Spinal cord (tissue), 9 donors: ENCODE measurements at regions not wholly inside any gene's neighbourhood (a gene's known extent, or its start where the extent isn't known, plus 50 kb on each side); places are given as distances from the start of the nearest gene placed in this dataset.
A peak's percentile ranks its signal among the peaks of the same experiment; 100 is the strongest.
"Not testable (repeated sequence)": the region's sequence is repeated elsewhere in the genome, so short reads cannot be mapped to it uniquely, and the experiment has no call there.

Source experiments
- DNase-seq, 6 donors: peaks; one replicate each; pipeline versions ENCODE4 v3.0.0 to v3.0.0-alpha.2; 2013 to 2015; ENCODE audit warnings: low spot score in 6 of 6, low read depth in 4 of 6
- H3K27ac ChIP-seq: one replicate; pipeline ENCODE4 v1.5.1; 2013; ENCODE audit warnings: low read depth, low read length, control low read depth
- H3K27me3 ChIP-seq: one replicate; pipeline ENCODE4 v1.6.1; 2013; ENCODE audit warnings: low read length; ENCODE audit not compliant: control insufficient read depth, insufficient read depth
- H3K36me3 ChIP-seq: one replicate; pipeline ENCODE4 v1.6.1; 2013; ENCODE audit warnings: low read length; ENCODE audit not compliant: control insufficient read depth, insufficient read depth
- H3K4me1 ChIP-seq: one replicate; pipeline ENCODE4 v1.6.1; 2013; ENCODE audit warnings: low read length; ENCODE audit not compliant: control insufficient read depth, insufficient read depth
- H3K4me3 ChIP-seq: one replicate; pipeline ENCODE4 v1.5.1; 2013; ENCODE audit warnings: low read depth, low read length, control low read depth
- H3K9me3 ChIP-seq: one replicate; pipeline ENCODE4 v1.6.1; 2013; ENCODE audit warnings: low read length; ENCODE audit not compliant: control insufficient read depth, insufficient read depth
- WGBS: methylation state at CpG from one replicate; pipeline ENCODE4 v1.1.5; 2013; ENCODE audit warnings: missing lambda C conversion rate; ENCODE audit not compliant: insufficient coverage; 5-methylcytosine and 5-hydroxymethylcytosine counted together
- donor health status: healthy.

- Histone ChIP-seq H3K36me3 (no peaks in the 10 kb centered on the region), H3K27ac (no peak overlapping the region), H3K4me1 (no peaks in the 10 kb centered on the region), H3K27me3 (no peaks in the 10 kb centered on the region), H3K9me3 (no peaks in the 10 kb centered on the region), H3K4me3 (no peak overlapping the region)
- WGBS: 36% methylated on average over 1 of the region's 3 CpGs
- DNase-seq: peak in 2 of 6 donors; percentile 9 to 18
Measured at GRCh38 chr3:145269106-145269505, 891.9 kb downstream of the PLOD2 start.

DNA sequence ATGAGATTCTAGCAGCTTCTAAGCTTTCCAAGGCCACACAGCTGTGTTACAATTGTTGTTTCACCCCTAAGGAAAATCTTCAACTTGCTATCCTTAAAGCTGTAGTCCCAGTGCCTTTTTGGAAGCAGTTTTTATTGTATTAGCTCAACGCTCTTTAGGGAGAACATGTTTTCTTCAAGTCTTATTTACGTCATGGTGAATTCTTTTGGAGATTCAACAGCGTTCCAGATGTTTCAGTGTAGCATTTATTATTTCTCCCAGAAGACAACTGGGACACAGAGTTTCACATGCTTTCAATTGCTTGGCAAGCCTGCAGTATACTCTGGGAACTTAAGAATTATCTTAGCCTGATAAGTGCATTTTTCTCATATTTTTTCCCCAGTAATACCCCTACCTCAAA is 888.3 kb downstream of the PLOD2 start:
- H3K27ac ChIP-seq: no peak overlapping the region
- H3K4me3 ChIP-seq: no peak overlapping the region
- no peaks in the 10 kb centered on the region for H3K27me3 ChIP-seq
- no peaks in the 10 kb centered on the region for H3K36me3 ChIP-seq
- peak in 3 of 6 donors; percentile 2 to 38 (median 12) for DNase-seq
- no CpG with 5 or more reads among the region's 3 CpGs for WGBS
- no peaks in the 10 kb centered on the region for H3K9me3 ChIP-seq
- H3K4me1 ChIP-seq: no peaks in the 10 kb centered on the region

DNA sequence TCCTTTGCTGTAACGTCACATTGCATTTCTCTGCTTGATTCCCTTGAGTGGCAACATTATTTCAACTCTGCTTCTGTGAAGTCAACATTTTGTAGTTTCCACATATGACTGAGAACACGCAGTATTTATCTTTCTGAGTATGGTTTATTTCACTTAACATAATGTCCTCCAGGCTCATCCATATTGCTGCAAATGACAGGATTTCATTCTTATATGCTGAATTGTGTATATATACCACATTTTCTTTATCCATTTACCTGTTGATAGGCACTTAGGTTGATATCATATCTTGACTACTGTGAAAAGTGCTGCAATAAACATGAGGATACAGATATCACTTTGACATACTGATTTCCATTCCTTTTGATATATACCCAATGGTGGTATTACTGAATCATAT is 878.5 kb downstream of the PLOD2 start:
- DNase-seq: no peak
- Histone ChIP-seq H3K27me3 (no peaks in the 10 kb centered on the region), H3K4me3 (no peak overlapping the region), H3K4me1 (no peaks in the 10 kb centered on the region), H3K9me3 (no peaks in the 10 kb centered on the region), H3K36me3 (no peaks in the 10 kb centered on the region), H3K27ac (no peak overlapping the region)
- WGBS: 83% methylated on average over 1 of the region's 2 CpGs

GRCh38 chr3:145286937-145287336 is 874.0 kb downstream of the PLOD2 start:
- Histone ChIP-seq H3K9me3 (no peaks in the 10 kb centered on the region), H3K4me1 (no peaks in the 10 kb centered on the region), H3K27me3 (no peaks in the 10 kb centered on the region), H3K27ac (no peak overlapping the region), H3K36me3 (no peaks in the 10 kb centered on the region), H3K4me3 (no peak overlapping the region)
- no CpG with 5 or more reads among the region's 1 CpG for WGBS
- DNase-seq: no peak

DNA sequence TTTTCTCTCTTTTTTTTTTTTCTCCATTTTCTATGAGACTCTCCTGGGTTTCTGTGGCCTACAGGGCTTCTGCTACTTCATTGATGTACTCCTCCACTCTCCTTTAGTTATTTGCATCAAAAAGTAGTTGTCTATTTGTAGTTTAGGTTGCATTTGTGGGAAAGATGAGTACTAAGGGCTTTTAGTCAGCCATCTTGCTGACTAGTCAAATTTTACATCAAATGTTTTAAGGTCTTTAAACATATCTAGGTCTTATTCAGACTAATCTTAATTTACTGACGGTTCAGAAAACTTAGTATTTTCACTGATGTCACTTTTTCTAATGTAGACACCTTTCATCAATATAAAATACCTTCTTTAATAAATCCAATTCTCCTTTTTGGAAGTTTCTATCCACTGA is 871.0 kb downstream of the PLOD2 start:
- no CpG with 5 or more reads among the region's 1 CpG for WGBS
- no peak overlapping the region for H3K4me3 ChIP-seq

GRCh38 chr3:145294572-145294971 is 866.4 kb downstream of the PLOD2 start:
- Histone ChIP-seq H3K36me3 (no peaks in the 10 kb centered on the region), H3K27me3 (no peaks in the 10 kb centered on the region), H3K4me3 (no peak overlapping the region), H3K27ac (no peak overlapping the region), H3K9me3 (no peaks in the 10 kb centered on the region), H3K4me1 (no peaks in the 10 kb centered on the region)
- 14% methylated on average over 1 of the region's 1 CpG for WGBS
- no peak for DNase-seq

More for the DNA sequence above, 871.0 kb downstream of the PLOD2 start:
- H3K27ac ChIP-seq: no peak overlapping the region
- no peaks in the 10 kb centered on the region for H3K9me3 ChIP-seq
- no peak for DNase-seq
- no peaks in the 10 kb centered on the region for H3K4me1 ChIP-seq
- no peaks in the 10 kb centered on the region for H3K36me3 ChIP-seq
- H3K27me3 ChIP-seq: no peaks in the 10 kb centered on the region

GRCh38 chr3:145307272-145307671 is 853.7 kb downstream of the PLOD2 start:
- no peak overlapping the region for H3K27ac ChIP-seq
- H3K27me3 ChIP-seq: no peaks in the 10 kb centered on the region
- no peaks in the 10 kb centered on the region for H3K9me3 ChIP-seq
- no peaks in the 10 kb centered on the region for H3K4me1 ChIP-seq
- DNase-seq: no peak
- H3K36me3 ChIP-seq: no peaks in the 10 kb centered on the region
- no peak overlapping the region for H3K4me3 ChIP-seq

GRCh38 chr3:145313751-145314150 is 847.2 kb downstream of the PLOD2 start:
- no peaks in the 10 kb centered on the region for H3K27me3 ChIP-seq
- H3K4me1 ChIP-seq: no peaks in the 10 kb centered on the region
- H3K4me3 ChIP-seq: no peak overlapping the region
- no peaks in the 10 kb centered on the region for H3K36me3 ChIP-seq
- no CpG with 5 or more reads among the region's 2 CpGs for WGBS
- H3K27ac ChIP-seq: no peak overlapping the region
- H3K9me3 ChIP-seq: no peaks in the 10 kb centered on the region
- no peak for DNase-seq

DNA sequence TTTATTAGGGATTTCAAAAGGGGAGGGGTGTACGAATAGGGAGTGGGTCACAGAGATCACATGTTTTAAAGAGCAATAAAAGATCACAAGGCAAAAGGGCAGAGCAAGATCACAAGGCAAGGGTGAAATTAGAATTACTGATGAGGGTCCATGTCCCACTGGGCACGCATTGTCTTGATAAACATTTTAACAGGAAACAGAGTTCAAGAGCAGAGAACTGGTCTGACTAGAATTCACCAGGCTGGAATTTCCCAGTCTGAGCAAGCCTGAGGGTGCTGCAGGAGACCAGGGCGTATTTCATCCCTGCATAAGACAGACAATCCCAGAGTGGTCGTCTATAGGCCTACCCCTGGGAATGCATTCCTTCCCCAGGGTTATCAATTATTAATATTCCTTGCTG is 844.7 kb downstream of the PLOD2 start:
- H3K4me1 ChIP-seq, H3K4me3 ChIP-seq, H3K27ac ChIP-seq, H3K9me3 ChIP-seq, DNase-seq, H3K36me3 ChIP-seq, H3K27me3 ChIP-seq: not testable (repeated sequence)
- WGBS: 67% methylated on average over 3 of the region's 4 CpGs

DNA sequence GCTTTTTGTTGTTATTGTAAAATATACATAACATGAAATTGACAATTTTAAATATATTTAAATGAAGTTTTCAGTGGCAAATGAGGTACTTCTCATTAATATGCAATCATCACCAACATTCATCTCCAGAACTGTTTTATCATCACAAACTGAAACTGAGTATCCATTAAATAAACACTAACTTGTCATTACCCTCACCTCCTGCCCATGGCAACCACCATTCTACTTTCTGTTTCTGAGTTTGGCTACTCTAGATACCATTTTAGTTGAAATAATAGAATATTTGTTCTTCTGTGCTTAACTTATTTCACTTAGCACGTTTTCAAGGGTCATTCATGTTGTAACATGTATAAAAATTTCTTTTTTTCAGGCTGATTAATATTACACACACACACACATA is 834.3 kb downstream of the PLOD2 start:
- Histone ChIP-seq H3K27me3 (no peaks in the 10 kb centered on the region), H3K36me3 (no peaks in the 10 kb centered on the region), H3K9me3 (no peaks in the 10 kb centered on the region), H3K4me3 (no peak overlapping the region), H3K27ac (no peak overlapping the region), H3K4me1 (no peaks in the 10 kb centered on the region)
- no CpG with 5 or more reads among the region's 1 CpG for WGBS
- DNase-seq: no peak
